Uterus (tissue), 3 donors: ENCODE measurements at regions not wholly inside any gene's neighbourhood (a gene's known extent, or its start where the extent isn't known, plus 50 kb on each side); places are given as distances from the start of the nearest gene placed in this dataset.

Source experiments
- DNase-seq, 2 donors: peaks; one replicate each; pipeline ENCODE4 v3.0.0-alpha.2; 2019 to 2020
- H3K27ac ChIP-seq, 2 donors: fragments of 200-600 bp; sonication (generic); 1 replicate in 1 of 2; 2 replicates in 1 of 2; pipeline ENCODE4 v1.5.1; 2016 to 2018
- H3K27me3 ChIP-seq, 2 donors: fragments of 200-600 bp; sonication (generic); one replicate each; pipeline ENCODE4 v1.5.1; 2018 to 2019; ENCODE audit warnings: control low read depth in 1 of 2
- H3K36me3 ChIP-seq, 2 donors: fragments of 200-600 bp; sonication (generic); one replicate each; pipeline ENCODE4 v1.5.1; 2019; ENCODE audit warnings: control low read depth in 1 of 2
- H3K4me1 ChIP-seq, 2 donors: fragments of 200-600 bp; sonication (generic); one replicate each; pipeline ENCODE4 v1.5.1; 2018 to 2019; ENCODE audit warnings: control low read depth in 1 of 2
- H3K4me3 ChIP-seq, 2 donors: fragments of 200-600 bp; sonication (generic); 1 replicate in 1 of 2; 2 replicates in 1 of 2; pipeline ENCODE4 v1.5.1; 2018 to 2019; ENCODE audit warnings: mild to moderate bottlenecking in 1 of 2
- H3K9me3 ChIP-seq, 2 donors: fragments of 200-600 bp; sonication (generic); one replicate each; pipeline ENCODE4 v1.5.1; 2019; ENCODE audit warnings: control low read depth in 1 of 2
- CTCF ChIP-seq, 4 experiments: fragments of 200-600 bp in 2 of 4; fragments of 450-650 bp in 2 of 4; sonication (generic) in 2 of 4; IDR thresholded peaks; one replicate each; pipeline ENCODE4 v1.5.1; 2016 to 2019; ENCODE audit warnings: antibody characterized with exemption in 4 of 4, mild to moderate bottlenecking in 2 of 4, moderate library complexity in 1 of 4
- POLR2A ChIP-seq, 2 donors: fragments of 450-650 bp; IDR thresholded peaks; one replicate each; pipeline ENCODE4 v1.6.1; 2016; ENCODE audit warnings: antibody characterized with exemption in 2 of 2, mild to moderate bottlenecking in 1 of 2, moderate library complexity in 1 of 2
- intact Hi-C: fragments of 100-400 bp; cut with DNase I; formaldehyde crosslinking; loops from one replicate; pipeline ENCODE4 v1.15.1; 2023; ENCODE audit warnings: low total_unique reads
- donor health status: DM: yes; HTN: yes; CAD: no.

- intact Hi-C loops = no loop called here
- no peaks in the 10 kb centered on the region for H3K9me3 ChIP-seq
- no peak overlapping the region for H3K4me3 ChIP-seq
- no peaks in the 10 kb centered on the region for H3K27me3 ChIP-seq
- TF ChIP-seq POLR2A (IDR thresholded peaks at IDR 0.05) (no peak), CTCF (IDR thresholded peaks at IDR 0.05) (no peak)
- DNase-seq = no peak
- no peaks in the 10 kb centered on the region for H3K4me1 ChIP-seq
- H3K27ac ChIP-seq = no peak overlapping the region
- H3K36me3 ChIP-seq = no peaks in the 10 kb centered on the region
These were observed 97.9 kb upstream of the PALS2 start for GRCh38 chr7:24475166-24475961.

- no peaks in the 10 kb centered on the region for H3K27me3 ChIP-seq
- H3K27ac ChIP-seq = no peak overlapping the region
- H3K4me1 ChIP-seq = no peaks in the 10 kb centered on the region
These were observed 97.0 kb upstream of the PALS2 start for GRCh38 chr7:24476227-24476626.

GRCh38 chr7:24477398-24478136 lies 95.7 kb upstream of the PALS2 start:
- no peak overlapping the region for H3K27ac ChIP-seq
- intact Hi-C loops = no loop called here
- H3K9me3 ChIP-seq = no peaks in the 10 kb centered on the region

More at GRCh38 chr7:24476227-24476626, 97.0 kb upstream of the PALS2 start:
- H3K36me3 ChIP-seq = no peaks in the 10 kb centered on the region
- no peak for DNase-seq
- TF ChIP-seq CTCF (IDR thresholded peaks at IDR 0.05) (no peak), POLR2A (IDR thresholded peaks at IDR 0.05) (no peak)
- no peaks in the 10 kb centered on the region for H3K9me3 ChIP-seq
- intact Hi-C loops = no loop called here
- H3K4me3 ChIP-seq = no peak overlapping the region

GRCh38 chr7:24478137-24478655 lies 95.1 kb upstream of the PALS2 start:
- no peak overlapping the region for H3K27ac ChIP-seq
- H3K27me3 ChIP-seq = no peaks in the 10 kb centered on the region
- intact Hi-C loops = no loop called here
- TF ChIP-seq CTCF (IDR thresholded peaks at IDR 0.05) = no peak
- H3K36me3 ChIP-seq = no peaks in the 10 kb centered on the region
- no peak overlapping the region for H3K4me3 ChIP-seq
- no peaks in the 10 kb centered on the region for H3K9me3 ChIP-seq
- no peaks in the 10 kb centered on the region for H3K4me1 ChIP-seq
- no peak for DNase-seq

More at GRCh38 chr7:24477398-24478136, 95.7 kb upstream of the PALS2 start:
- H3K4me3 ChIP-seq = no peak overlapping the region
- H3K4me1 ChIP-seq = no peaks in the 10 kb centered on the region
- no peaks in the 10 kb centered on the region for H3K36me3 ChIP-seq
- DNase-seq = peak in 1 of 2 donors; percentile 17
- no peaks in the 10 kb centered on the region for H3K27me3 ChIP-seq
- TF ChIP-seq CTCF (IDR thresholded peaks at IDR 0.05) (no peak), POLR2A (IDR thresholded peaks at IDR 0.05) (no peak)

GRCh38 chr7:24480501-24480900 lies 92.8 kb upstream of the PALS2 start:
- H3K4me1 ChIP-seq = no peaks in the 10 kb centered on the region
- no peaks in the 10 kb centered on the region for H3K27me3 ChIP-seq
- DNase-seq = no peak
- no peaks in the 10 kb centered on the region for H3K36me3 ChIP-seq
- H3K27ac ChIP-seq = no peak overlapping the region
- intact Hi-C loops = no loop called here
- no peaks in the 10 kb centered on the region for H3K9me3 ChIP-seq
- H3K4me3 ChIP-seq = no peak overlapping the region
- no peak for TF ChIP-seq CTCF (IDR thresholded peaks at IDR 0.05)
- TF ChIP-seq POLR2A (IDR thresholded peaks at IDR 0.05) = no peak
